K562 (cell line): ENCODE measurements at regions not wholly inside any gene's neighbourhood (a gene's known extent, or its start where the extent isn't known, plus 50 kb on each side); places are given as distances from the start of the nearest gene placed in this dataset.

ENCODE experiments used
- ATAC-seq: fragments of 200-7000 bp; cut with Tn5 transposase; 3 replicates; pipeline ENCODE4 v1.9.1; 2020; ENCODE audit warnings: moderate library complexity
- BruUV-seq: library from RNA; stranded (reverse); fragments of 400-500 nt; replicated peaks from 2 replicates; lab custom pipeline; 2021; lab: Mats Ljungman, UMichigan
- CTCF ChIA-PET: fragments of 300-600 bp; formaldehyde crosslinking; extraction: SDS; loops from one replicate; lab custom pipeline; 2021; ENCODE audit warnings: low intra/inter-chr PET ratio; lab: Yijun Ruan, JAX
- POLR2A ChIA-PET: fragments of 300-600, 350-650 bp; sonication (Branson Sonifier 250); formaldehyde crosslinking; extraction: SDS; loops from one replicate; lab custom pipeline; 2021; ENCODE audit warnings: antibody characterized with exemption, inconsistent platforms; lab: Yijun Ruan, JAX
- DNase-seq, 4 experiments: peaks; one replicate each; pipeline versions ENCODE4 v3.0.0 to v3.0.0-alpha.2; 2011 to 2018; ENCODE audit warnings: low spot score in 3 of 4, mixed read lengths in 3 of 4; ENCODE audit errors: extremely low read depth in 1 of 4
- FAIRE-seq: peaks from 2 replicates; lab custom pipeline; 2011; peaks lifted over from hg19 to GRCh38; lab: Jason Lieb, UNC
- H2AFZ ChIP-seq: 2 replicates; pipeline ENCODE4 v1.6.0; 2011; ENCODE audit warnings: low read depth, low read length, control low read depth, inconsistent platforms
- H3K27ac ChIP-seq: fragments of 200-600 bp; 3 replicates; pipeline ENCODE4 v1.8.0; 2011; ENCODE audit warnings: low read depth, mild to moderate bottlenecking, control low read depth, inconsistent platforms, low read length, moderate library complexity, mixed read lengths; ENCODE audit errors: extremely low read depth
- H3K27me3 ChIP-seq, 2 experiments: fragments of 300-600 bp in 1 of 2; 2 replicates in 1 of 2; 3 replicates in 1 of 2; pipeline versions ENCODE4 v1.6.0 to v1.8.0; 2011; ENCODE audit warnings: inconsistent platforms in 2 of 2, low read length in 2 of 2, mild to moderate bottlenecking in 1 of 2, mixed read lengths in 1 of 2, moderate library complexity in 1 of 2; ENCODE audit not compliant: control insufficient read depth in 2 of 2, insufficient read depth in 2 of 2
- H3K36me3 ChIP-seq: fragments of 300-600 bp; 3 replicates; pipeline ENCODE4 v1.8.0; 2011; ENCODE audit warnings: mild to moderate bottlenecking, low read length, inconsistent platforms; ENCODE audit not compliant: control insufficient read depth, insufficient read depth
- H3K4me1 ChIP-seq, 2 experiments: fragments of 200-600 bp in 1 of 2; replicated peaks in 1 of 2; 2 replicates in 1 of 2; 3 replicates in 1 of 2; pipeline versions ENCODE4 v1.5.1 to v1.8.0; 2011; ENCODE audit warnings: inconsistent platforms in 2 of 2, low read length in 2 of 2, mild to moderate bottlenecking in 1 of 2, mixed read lengths in 1 of 2, moderate library complexity in 1 of 2; ENCODE audit not compliant: control insufficient read depth in 2 of 2, insufficient read depth in 2 of 2
- H3K4me2 ChIP-seq: 2 replicates; pipeline ENCODE4 v1.6.1; 2011; ENCODE audit warnings: low read length, control low read depth, inconsistent platforms, mixed read lengths; ENCODE audit not compliant: insufficient read depth
- H3K4me3 ChIP-seq: fragments of 200-600 bp; sonication (generic), shearing (Covaris generic); 2 replicates; pipeline ENCODE4 v1.5.1; 2016; ENCODE audit warnings: control low read depth, inconsistent platforms
- H3K79me2 ChIP-seq: fragments of 200-600 bp; 3 replicates; pipeline ENCODE4 v1.8.0; 2011; ENCODE audit warnings: low read length, inconsistent platforms; ENCODE audit not compliant: control insufficient read depth, insufficient read depth
- H3K9ac ChIP-seq, 2 experiments: 2 replicates each; pipeline versions ENCODE4 v1.6.0 to v1.6.1; 2011; ENCODE audit warnings: low read depth in 2 of 2, low read length in 2 of 2, control low read depth in 1 of 2, inconsistent platforms in 1 of 2, mild to moderate bottlenecking in 1 of 2, mixed read lengths in 1 of 2; ENCODE audit not compliant: insufficient read depth in 1 of 2
- H3K9me1 ChIP-seq: one replicate; pipeline ENCODE4 v1.6.0; 2011; ENCODE audit warnings: inconsistent platforms, mild to moderate bottlenecking, low read length, moderate library complexity; ENCODE audit not compliant: control insufficient read depth, insufficient read depth
- H3K9me3 ChIP-seq: replicated peaks from 2 replicates; pipeline ENCODE4 v1.5.1; 2011; ENCODE audit warnings: low read depth, low read length, inconsistent platforms; ENCODE audit not compliant: control insufficient read depth, insufficient read depth
- H4K20me1 ChIP-seq: replicated peaks from 2 replicates; pipeline ENCODE4 v1.6.1; 2011; ENCODE audit warnings: low read length, inconsistent platforms, mixed read lengths; ENCODE audit not compliant: control insufficient read depth, insufficient read depth
- ATF2 ChIP-seq: sonication (generic); formaldehyde crosslinking; IDR thresholded peaks from 2 replicates; pipeline ENCODE4 v1.8.1; 2022; ENCODE audit warnings: missing genetic modification reagents
- BCL6 ChIP-seq: fragments of 250-450 bp; sonication (Bioruptor Pico); IDR thresholded peaks from 2 replicates; pipeline ENCODE4 v1.4.0; 2020
- EP400 ChIP-seq: fragments of 450-650 bp; IDR thresholded peaks from 2 replicates; pipeline ENCODE4 v1.6.1; 2017; ENCODE audit warnings: antibody characterized with exemption, mild to moderate bottlenecking, moderate library complexity
- ESRRA ChIP-seq: fragments of 450-650 bp; IDR thresholded peaks from 2 replicates; pipeline ENCODE4 v1.6.1; 2014; ENCODE audit warnings: low read depth, mild to moderate bottlenecking, moderate library complexity, borderline replicate concordance
- FOXJ3 ChIP-seq: sonication (generic); formaldehyde crosslinking; IDR thresholded peaks from 2 replicates; pipeline ENCODE4 v1.4.0; 2020; ENCODE audit warnings: mild to moderate bottlenecking, missing genetic modification reagents
- FOXK2 ChIP-seq, 2 experiments: fragments of 450-650 bp; IDR thresholded peaks in 1 of 2; conservative IDR thresholded peaks in 1 of 2; 2 replicates each; pipeline ENCODE4 v1.6.1; 2016; ENCODE audit warnings: low read depth in 2 of 2, mild to moderate bottlenecking in 1 of 2
- KLF1 ChIP-seq: fragments of 450-650 bp; IDR thresholded peaks from 2 replicates; pipeline ENCODE4 v1.6.1; 2016; ENCODE audit warnings: missing genetic modification characterization, missing compliant biosample characterization
- NFE2L1 ChIP-seq: fragments of 450-650 bp; IDR thresholded peaks from 2 replicates; pipeline ENCODE4 v1.6.1; 2016; ENCODE audit warnings: missing genetic modification characterization, low read depth, mild to moderate bottlenecking, missing compliant biosample characterization, moderate library complexity, borderline replicate concordance
- PML ChIP-seq: IDR thresholded peaks from 2 replicates; pipeline ENCODE4 v1.6.1; 2012; ENCODE audit warnings: low read length, inconsistent platforms
- POLR2AphosphoS2 ChIP-seq: IDR thresholded peaks from 2 replicates; pipeline ENCODE4 v1.6.1; 2012; ENCODE audit warnings: low read length, improper control_type of control experiment
- SIX5 ChIP-seq, 2 experiments: IDR thresholded peaks; 2 replicates each; pipeline ENCODE4 v1.6.1; 2011; ENCODE audit warnings: low read length in 2 of 2, borderline replicate concordance in 1 of 2, low read depth in 1 of 2, mild to moderate bottlenecking in 1 of 2, moderate library complexity in 1 of 2; ENCODE audit not compliant: insufficient read depth in 1 of 2
- SMAD4 ChIP-seq: fragments of 250-450 bp; sonication (Bioruptor Pico); conservative IDR thresholded peaks from 2 replicates; pipeline ENCODE4 v1.8.0; 2021; ENCODE audit warnings: inconsistent platforms, mild to moderate bottlenecking, moderate library complexity
- TARDBP ChIP-seq: fragments of 450-650 bp; IDR thresholded peaks from 2 replicates; pipeline ENCODE4 v1.6.1; 2016
- TRIM25 ChIP-seq: fragments of 450-650 bp; IDR thresholded peaks from 2 replicates; pipeline ENCODE4 v1.7.0; 2016; ENCODE audit warnings: borderline replicate concordance
- ZNF695 ChIP-seq: fragments of 450-650 bp; formaldehyde crosslinking; IDR thresholded peaks from 2 replicates; pipeline ENCODE4 v1.4.0; 2020; ENCODE audit warnings: mild to moderate bottlenecking, moderate library complexity
- ZNF707 ChIP-seq: fragments of 250-450 bp; sonication (Bioruptor Pico); conservative IDR thresholded peaks from 2 replicates; pipeline ENCODE4 v1.8.0; 2022; ENCODE audit warnings: inconsistent platforms, mild to moderate bottlenecking, moderate library complexity
- WGBS: fragments of 100-300 bp; shearing (Covaris generic); methylation state at CpG from one replicate; pipeline ENCODE4 v1.1.6; 2016; ENCODE audit warnings: low coverage, mixed read lengths; ENCODE audit not compliant: insufficient coverage; ENCODE audit errors: missing lambda C conversion rate; 5-methylcytosine and 5-hydroxymethylcytosine counted together
- in situ Hi-C: fragments of 300-500 bp; cut with MboI; formaldehyde crosslinking; loops from 4 replicates; pipeline ENCODE4 v1.15.0; 2018; ENCODE audit warnings: inconsistent platforms, mixed read lengths
- intact Hi-C: fragments of 100-400 bp; cut with micrococcal nuclease; formaldehyde crosslinking; loops from 2 replicates; pipeline ENCODE4 v1.14.2; 2022

- no peak for TF ChIP-seq PML
- TF ChIP-seq FOXJ3 (CRISPR knock-in tag), result no peak
- TF ChIP-seq FOXK2 (conservative IDR thresholded peaks at IDR 0.05 in 1 of 2, IDR thresholded peaks at IDR 0.05 in 1 of 2; ENCODE audit: low read depth in 2 of 2), result no peak
- no peak for TF ChIP-seq BCL6 (CRISPR knock-in tag)
- TF ChIP-seq, all 486 proteins: peak for 0
- no peak overlapping the region for H3K4me3 ChIP-seq
- no peak overlapping the region for H3K27ac ChIP-seq
- H3K27me3 ChIP-seq, result no peaks in the 10 kb centered on the region
- BruUV-seq, result no TSS peak
- intact Hi-C loops (no loop called here), in situ Hi-C loops (no loop called here)
- no peaks in the 10 kb centered on the region for H3K36me3 ChIP-seq
- H3K79me2 ChIP-seq, result no peaks in the 10 kb centered on the region
- ATAC-seq (no peak), FAIRE-seq (no peak), DNase-seq (no peak)
- H3K9me1 ChIP-seq, result no peaks in the 10 kb centered on the region
- H4K20me1 ChIP-seq, result no peaks in the 10 kb centered on the region
- 0% methylated on average over 2 of the region's 2 CpGs for WGBS
- H3K9me3 ChIP-seq, result no peaks in the 10 kb centered on the region
- H3K4me1 ChIP-seq, result no peaks in the 10 kb centered on the region
- ChIA-PET POLR2A (no interaction called here), CTCF (no interaction called here)
- no peak overlapping the region for H2AFZ ChIP-seq
- no peak overlapping the region for H3K9ac ChIP-seq
- H3K4me2 ChIP-seq, result no peak overlapping the region
Observed at GRCh38 chr5:67344870-67345269, 148.3 kb upstream of the CD180 start.

- no peak for ATAC-seq
- CTCF ChIA-PET, result no interaction called here
- POLR2A ChIA-PET, result no interaction called here
- Histone ChIP-seq H3K27me3 (no peaks in the 10 kb centered on the region), H2AFZ (no peak overlapping the region), H3K36me3 (no peaks in the 10 kb centered on the region), H3K79me2 (no peaks in the 10 kb centered on the region)
- intact Hi-C loops, result no loop called here
- WGBS, result 6% methylated on average over 5 of the region's 5 CpGs
- DNase-seq, result no peak
- no peak for TF ChIP-seq SIX5 (IDR thresholded peaks at IDR 0.05; ENCODE audit: borderline replicate concordance in 1 of 2, insufficient read depth in 1 of 2, low read depth in 1 of 2, low read length in 2 of 2)
- TF ChIP-seq KLF1 (tag), result no peak
- TF ChIP-seq ATF2 (CRISPR knock-in tag), result no peak
- no peak for TF ChIP-seq BCL6 (CRISPR knock-in tag)
- no peak for TF ChIP-seq SMAD4 (CRISPR knock-in tag)
- no peak for TF ChIP-seq ESRRA
- TF ChIP-seq ZNF707 (CRISPR knock-in tag), result no peak
- TF ChIP-seq TRIM25, result no peak
- TF ChIP-seq ZNF695 (CRISPR knock-in tag), result no peak
- no peak for TF ChIP-seq POLR2AphosphoS2
- TF ChIP-seq EP400, result no peak
- no peak for TF ChIP-seq NFE2L1 (tag)
- no peak for TF ChIP-seq TARDBP
- TF ChIP-seq, all 486 proteins: peak for 0
- Histone ChIP-seq H3K4me3 (no peak overlapping the region), H3K4me2 (no peak overlapping the region), H3K9me3 (no peaks in the 10 kb centered on the region), H4K20me1 (no peaks in the 10 kb centered on the region), H3K9me1 (no peaks in the 10 kb centered on the region), H3K9ac (no peak overlapping the region), H3K27ac (no peak overlapping the region), H3K4me1 (no peaks in the 10 kb centered on the region)
- no peak for FAIRE-seq
- in situ Hi-C loops, result no loop called here
- BruUV-seq, result no TSS peak
Observed at GRCh38 chr5:67343835-67344234, 147.2 kb upstream of the CD180 start.
